Transverse colon (tissue), 4 donors: ENCODE measurements at regions not wholly inside any gene's neighbourhood (a gene's known extent, or its start where the extent isn't known, plus 50 kb on each side); places are given as distances from the start of the nearest gene placed in this dataset.

Experiments used
- DNase-seq: peaks from one replicate; pipeline ENCODE4 v3.0.0-alpha.2; 2019
- H3K27ac ChIP-seq, 4 donors: fragments of 200-600 bp; sonication (generic); 2 replicates each; pipeline ENCODE4 v1.5.1; 2016 to 2018; ENCODE audit warnings: inconsistent platforms in 4 of 4
- H3K27me3 ChIP-seq: fragments of 200-600 bp; sonication (generic); 2 replicates; pipeline ENCODE4 v1.5.1; 2017; ENCODE audit warnings: inconsistent platforms
- H3K36me3 ChIP-seq, 4 donors: fragments of 200-600 bp; sonication (generic); 2 replicates each; pipeline ENCODE4 v1.5.1; 2017 to 2019; ENCODE audit warnings: inconsistent platforms in 4 of 4
- H3K4me1 ChIP-seq, 4 donors: fragments of 200-600 bp; sonication (generic); 2 replicates each; pipeline ENCODE4 v1.5.1; 2017 to 2020; ENCODE audit warnings: inconsistent platforms in 4 of 4
- H3K4me3 ChIP-seq, 4 donors: fragments of 200-600 bp; sonication (generic); 1 replicate in 1 of 4; 2 replicates in 3 of 4; pipeline versions ENCODE4 v1.5.1 to v1.6.1; 2017 to 2019; ENCODE audit warnings: inconsistent platforms in 4 of 4
- H3K9me3 ChIP-seq, 2 donors: fragments of 200-600 bp; sonication (generic); 2 replicates each; pipeline ENCODE4 v1.5.1; 2017 to 2019; ENCODE audit warnings: inconsistent platforms in 2 of 2
- CTCF ChIP-seq, 5 experiments: fragments of 200-600 bp in 3 of 5; fragments of 450-650 bp in 2 of 5; sonication (generic) in 3 of 5; IDR thresholded peaks; 1 replicate in 2 of 5; 2 replicates in 3 of 5; pipeline ENCODE4 v1.5.1; 2016 to 2017; ENCODE audit warnings: antibody characterized with exemption in 5 of 5, inconsistent platforms in 3 of 5, mild to moderate bottlenecking in 2 of 5, moderate library complexity in 1 of 5
- EP300 ChIP-seq: sonication (generic); formaldehyde crosslinking; IDR thresholded peaks from one replicate; pipeline ENCODE4 v1.6.1; 2017; ENCODE audit warnings: antibody characterized with exemption, low read depth
- POLR2A ChIP-seq: fragments of 450-650 bp; IDR thresholded peaks from one replicate; pipeline ENCODE4 v1.6.1; 2016; ENCODE audit warnings: antibody characterized with exemption, mild to moderate bottlenecking, moderate library complexity
- POLR2AphosphoS5 ChIP-seq, 3 donors: sonication (generic); formaldehyde crosslinking; IDR thresholded peaks; one replicate each; pipeline ENCODE4 v1.6.1; 2016; ENCODE audit warnings: antibody characterized with exemption in 3 of 3
- WGBS, 2 donors: methylation state at CpG; one replicate each; pipeline ENCODE4 v1.1.5; 2018; ENCODE audit warnings: low coverage in 1 of 2; 5-methylcytosine and 5-hydroxymethylcytosine counted together
- in situ Hi-C, 4 donors: fragments of 200-750 bp; cut with MboI; loops; one replicate each; pipeline versions ENCODE4 v1.15.0 to v1.15.1; 2017; ENCODE audit warnings: low sequenced_read_pairs in 3 of 4, low pct_ligation_motif_present in 1 of 4, low pct_unique_long_range_greater_than_20kb in 1 of 4
- intact Hi-C: fragments of 100-400 bp; cut with DNase I; formaldehyde crosslinking; loops from one replicate; pipeline ENCODE4 v1.15.1; 2023; ENCODE audit warnings: low total_unique reads

- in situ Hi-C loops (no loop called here), intact Hi-C loops (no loop called here)
- H3K36me3 ChIP-seq = no peaks in the 10 kb centered on the region
- no peak for DNase-seq
- WGBS, 2 donors = 67% methylated on average over 2 of the region's 2 CpGs; no CpG with 5 or more reads in 1 of the 2 donors
- H3K27ac ChIP-seq = no peak overlapping the region
- no peaks in the 10 kb centered on the region for H3K27me3 ChIP-seq
- H3K4me3 ChIP-seq = no peak overlapping the region
- no peak for TF ChIP-seq EP300
- TF ChIP-seq POLR2AphosphoS5 (IDR thresholded peaks at IDR 0.05) = no peak
- TF ChIP-seq POLR2A = no peak
- TF ChIP-seq CTCF (IDR thresholded peaks at IDR 0.05) = no peak
- no peaks in the 10 kb centered on the region for H3K9me3 ChIP-seq
- H3K4me1 ChIP-seq = no peaks in the 10 kb centered on the region
Observed at GRCh38 chr1:115402753-115403184, 64.7 kb upstream of the NGF start.

GRCh38 chr1:115401676-115402075 is 63.6 kb upstream of the NGF start:
- Histone ChIP-seq H3K27ac (no peak overlapping the region), H3K4me3 (no peak overlapping the region), H3K9me3 (no peaks in the 10 kb centered on the region), H3K36me3 (no peaks in the 10 kb centered on the region), H3K27me3 (no peaks in the 10 kb centered on the region), H3K4me1 (no peaks in the 10 kb centered on the region)
- WGBS, 2 donors = 36 to 75% methylated on average over 1 of the region's 1 CpG
- intact Hi-C loops (no loop called here), in situ Hi-C loops (no loop called here)
- TF ChIP-seq POLR2AphosphoS5 (IDR thresholded peaks at IDR 0.05) = no peak
- TF ChIP-seq CTCF (IDR thresholded peaks at IDR 0.05) = no peak
- TF ChIP-seq EP300 = no peak
- no peak for TF ChIP-seq POLR2A
- DNase-seq = no peak

- Histone ChIP-seq H3K27ac (no peak overlapping the region), H3K4me1 (no peaks in the 10 kb centered on the region), H3K27me3 (no peaks in the 10 kb centered on the region), H3K4me3 (no peak overlapping the region), H3K36me3 (no peaks in the 10 kb centered on the region), H3K9me3 (no peaks in the 10 kb centered on the region)
- in situ Hi-C loops (no loop called here), intact Hi-C loops (no loop called here)
- 92 to 100% methylated on average over 1 of the region's 1 CpG for WGBS, 2 donors
- TF ChIP-seq CTCF (IDR thresholded peaks at IDR 0.05) (no peak), POLR2A (no peak), EP300 (no peak), POLR2AphosphoS5 (IDR thresholded peaks at IDR 0.05) (no peak)
- no peak for DNase-seq
Observed at GRCh38 chr1:115400891-115401290, 62.8 kb upstream of the NGF start.

- Histone ChIP-seq H3K9me3 (no peaks in the 10 kb centered on the region), H3K4me1 (no peaks in the 10 kb centered on the region), H3K4me3 (no peak overlapping the region), H3K27ac (no peak overlapping the region), H3K27me3 (no peaks in the 10 kb centered on the region), H3K36me3 (no peaks in the 10 kb centered on the region)
- DNase-seq = no peak
- 75 to 80% methylated on average over 5 of the region's 5 CpGs for WGBS, 2 donors
- in situ Hi-C loops = no loop called here
- no peak for TF ChIP-seq POLR2A
- no peak for TF ChIP-seq EP300
- no peak for TF ChIP-seq POLR2AphosphoS5 (IDR thresholded peaks at IDR 0.05)
- TF ChIP-seq CTCF (IDR thresholded peaks at IDR 0.05) = no peak
- intact Hi-C loops = no loop called here
Observed at GRCh38 chr1:115400426-115400825, 62.4 kb upstream of the NGF start.
